H9 (cell line): ENCODE measurements at regions not wholly inside any gene's neighbourhood (a gene's known extent, or its start where the extent isn't known, plus 50 kb on each side); places are given as distances from the start of the nearest gene placed in this dataset.

ENCODE experiments used
- DNase-seq: peaks from one replicate; pipeline ENCODE4 v3.0.0-alpha.2; 2017
- H2AFZ ChIP-seq: one replicate; pipeline ENCODE4 v1.6.1; 2013; ENCODE audit warnings: mild to moderate bottlenecking, low read length, control low read depth, moderate library complexity
- H2AK5ac ChIP-seq: 2 replicates; pipeline ENCODE4 v1.6.1; 2013; ENCODE audit warnings: low read length, control low read depth, mixed read lengths; ENCODE audit not compliant: insufficient read length
- H2BK120ac ChIP-seq: one replicate; pipeline ENCODE4 v1.6.1; 2013; ENCODE audit warnings: low read depth, mild to moderate bottlenecking, low read length, control low read depth, inconsistent platforms; ENCODE audit not compliant: poor library complexity, severe bottlenecking
- H2BK12ac ChIP-seq: 2 replicates; pipeline ENCODE4 v1.6.1; 2013; ENCODE audit warnings: low read length, control low read depth, mixed read lengths, low read depth; ENCODE audit not compliant: insufficient read length
- H2BK15ac ChIP-seq: 2 replicates; pipeline ENCODE4 v1.6.1; 2013; ENCODE audit warnings: low read depth, low read length, control low read depth
- H2BK20ac ChIP-seq: one replicate; pipeline ENCODE4 v1.6.1; 2013; ENCODE audit warnings: low read depth, mild to moderate bottlenecking, low read length, control low read depth, inconsistent platforms; ENCODE audit not compliant: poor library complexity, severe bottlenecking
- H2BK5ac ChIP-seq: 2 replicates; pipeline ENCODE4 v1.6.1; 2013; ENCODE audit warnings: low read length, control low read depth, mixed read lengths; ENCODE audit not compliant: insufficient read length
- H3K14ac ChIP-seq: 2 replicates; pipeline ENCODE4 v1.6.1; 2013; ENCODE audit warnings: low read length, control low read depth; ENCODE audit not compliant: insufficient read depth
- H3K18ac ChIP-seq: 2 replicates; pipeline ENCODE4 v1.6.1; 2013; ENCODE audit warnings: low read depth, mild to moderate bottlenecking, mixed read lengths, low read length, control low read depth; ENCODE audit not compliant: insufficient read length
- H3K23ac ChIP-seq: 2 replicates; pipeline ENCODE4 v1.6.1; 2013; ENCODE audit warnings: low read length, control low read depth, mixed read lengths, low read depth; ENCODE audit not compliant: insufficient read length
- H3K23me2 ChIP-seq: 2 replicates; pipeline ENCODE4 v1.6.1; 2013; ENCODE audit warnings: low read depth, mild to moderate bottlenecking, mixed read lengths, low read length, control low read depth; ENCODE audit not compliant: insufficient read length, poor library complexity, severe bottlenecking
- H3K27ac ChIP-seq: 2 replicates; pipeline ENCODE4 v1.5.1; 2013; ENCODE audit warnings: low read length, control low read depth, mixed read lengths, low read depth; ENCODE audit not compliant: insufficient read length
- H3K27me3 ChIP-seq: 2 replicates; pipeline ENCODE4 v1.6.1; 2013; ENCODE audit warnings: low read length, control low read depth, inconsistent platforms; ENCODE audit not compliant: insufficient read depth
- H3K4ac ChIP-seq: 2 replicates; pipeline ENCODE4 v1.6.1; 2013; ENCODE audit warnings: low read depth, mild to moderate bottlenecking, control low read depth, inconsistent platforms, low read length, moderate library complexity
- H3K4me1 ChIP-seq: 2 replicates; pipeline ENCODE4 v1.6.1; 2013; ENCODE audit warnings: low read length, control low read depth, inconsistent platforms; ENCODE audit not compliant: insufficient read depth
- H3K4me2 ChIP-seq: 2 replicates; pipeline ENCODE4 v1.6.1; 2013; ENCODE audit warnings: low read length, control low read depth, mixed read lengths; ENCODE audit not compliant: insufficient read length, insufficient read depth
- H3K56ac ChIP-seq: 2 replicates; pipeline ENCODE4 v1.6.1; 2013; ENCODE audit warnings: low read depth, mild to moderate bottlenecking, mixed read lengths, low read length, control low read depth; ENCODE audit not compliant: insufficient read length
- H3K79me1 ChIP-seq: 2 replicates; pipeline ENCODE4 v1.6.1; 2013; ENCODE audit warnings: low read depth, mild to moderate bottlenecking, moderate library complexity, low read length, control low read depth, inconsistent platforms; ENCODE audit not compliant: insufficient read depth, poor library complexity, severe bottlenecking
- H3K79me2 ChIP-seq: 2 replicates; pipeline ENCODE4 v1.6.1; 2013; ENCODE audit warnings: low read length, control low read depth, inconsistent platforms; ENCODE audit not compliant: insufficient read depth
- H3K9ac ChIP-seq: 2 replicates; pipeline ENCODE4 v1.6.1; 2013; ENCODE audit warnings: low read length, control low read depth, mixed read lengths; ENCODE audit not compliant: insufficient read length; ENCODE audit errors: extremely low read depth
- H3K9me3 ChIP-seq: one replicate; pipeline ENCODE4 v1.6.1; 2013; ENCODE audit warnings: low read depth, low read length, inconsistent platforms; ENCODE audit not compliant: control insufficient read depth
- H3T11ph ChIP-seq: one replicate; pipeline ENCODE4 v1.6.1; 2013; ENCODE audit warnings: mild to moderate bottlenecking, low read length, control low read depth, inconsistent platforms
- H4K20me1 ChIP-seq: one replicate; pipeline ENCODE4 v1.6.1; 2013; ENCODE audit not compliant: control insufficient read depth, insufficient read length, insufficient read depth
- H4K5ac ChIP-seq: 2 replicates; pipeline ENCODE4 v1.6.1; 2013; ENCODE audit warnings: low read depth, mild to moderate bottlenecking, mixed read lengths, low read length, control low read depth; ENCODE audit not compliant: insufficient read length
- H4K8ac ChIP-seq: replicated peaks from 2 replicates; pipeline ENCODE4 v1.6.1; 2013; ENCODE audit warnings: low read length, control low read depth, mixed read lengths, low read depth; ENCODE audit not compliant: insufficient read length
- H4K91ac ChIP-seq: 2 replicates; pipeline ENCODE4 v1.6.1; 2013; ENCODE audit warnings: low read depth, mild to moderate bottlenecking, moderate library complexity, mixed read lengths, low read length, control low read depth; ENCODE audit not compliant: insufficient read length
- H3K27ac Mint-ChIP-seq, 3 experiments: 2 replicates in 2 of 3; 3 replicates in 1 of 3; pipeline ENCODE4 v1.8.0; 2020 to 2021; ENCODE audit warnings: mixed read lengths in 3 of 3, mild to moderate bottlenecking in 1 of 3, moderate library complexity in 1 of 3
- H3K27me3 Mint-ChIP-seq: 2 replicates; pipeline ENCODE4 v1.8.0; 2021; ENCODE audit warnings: low read depth, mild to moderate bottlenecking, moderate library complexity, mixed read lengths
- H3K36me3 Mint-ChIP-seq, 3 experiments: 2 replicates in 2 of 3; 3 replicates in 1 of 3; pipeline ENCODE4 v1.8.0; 2020 to 2021; ENCODE audit warnings: low read depth in 3 of 3, mixed read lengths in 3 of 3; ENCODE audit not compliant: insufficient read depth in 1 of 3
- H3K4me1 Mint-ChIP-seq, 2 experiments: 2 replicates each; pipeline ENCODE4 v1.8.0; 2020; ENCODE audit warnings: mixed read lengths in 2 of 2
- H3K4me3 Mint-ChIP-seq, 2 experiments: 2 replicates in 1 of 2; 3 replicates in 1 of 2; pipeline ENCODE4 v1.8.0; 2020 to 2021; ENCODE audit warnings: mild to moderate bottlenecking in 2 of 2, mixed read lengths in 2 of 2, moderate library complexity in 1 of 2
- H3K9me3 Mint-ChIP-seq, 2 experiments: 2 replicates in 1 of 2; 3 replicates in 1 of 2; pipeline ENCODE4 v1.8.0; 2020; ENCODE audit warnings: mild to moderate bottlenecking in 2 of 2, mixed read lengths in 2 of 2, moderate library complexity in 1 of 2
- CTCF ChIP-seq: fragments of 200-600 bp; sonication (generic); conservative IDR thresholded peaks from 3 replicates; pipeline ENCODE4 v1.8.0; 2021; ENCODE audit warnings: antibody characterized with exemption, mild to moderate bottlenecking
- WGBS: extraction: QIAGEN DNeasy Blood & Tissue Kit; methylation state at CpG from one replicate; pipeline ENCODE4 v1.1.7; 2013; ENCODE audit warnings: missing lambda C conversion rate, low lambda C conversion rate, mixed read lengths; ENCODE audit not compliant: insufficient read length; ENCODE audit errors: extremely low coverage; 5-methylcytosine and 5-hydroxymethylcytosine counted together

GRCh38 chr14:85883966-85884365, 354.0 kb downstream of the FLRT2 start:
- Histone ChIP-seq H3T11ph (no peak overlapping the region), H2AK5ac (no peak overlapping the region), H3K4ac (no peak overlapping the region), H3K79me2 (no peaks in the 10 kb centered on the region), H2AFZ (no peak overlapping the region), H3K9me3 (no peaks in the 10 kb centered on the region), H3K4me2 (no peak overlapping the region), H4K8ac (no peak overlapping the region), H2BK120ac (no peak overlapping the region), H4K20me1 (no peaks in the 10 kb centered on the region), H3K23ac (no peak overlapping the region), H2BK20ac (no peak overlapping the region), H3K56ac (no peak overlapping the region), H3K14ac (no peak overlapping the region), H3K79me1 (no peaks in the 10 kb centered on the region), H3K27ac (no peak overlapping the region), H2BK15ac (no peak overlapping the region), H2BK5ac (no peak overlapping the region), H2BK12ac (no peak overlapping the region), H3K18ac (no peak overlapping the region), H4K91ac (no peak overlapping the region), H4K5ac (no peak overlapping the region), H3K23me2 (peaks cover 2% of the 10 kb centered on the region), H3K27me3 (no peaks in the 10 kb centered on the region), H3K9ac (no peak overlapping the region), H3K4me1 (peaks cover 5% of the 10 kb centered on the region; the same call in 1 of the 2 replicates)
- no peaks in the 10 kb centered on the region for H3K27me3 Mint-ChIP-seq
- H3K4me1 Mint-ChIP-seq: peaks cover 5 to 8% of the 10 kb centered on the region in 2 experiments
- DNase-seq: no peak
- no peak for TF ChIP-seq CTCF
- H3K27ac Mint-ChIP-seq: no peak overlapping the region
- WGBS: no CpG with 5 or more reads among the region's 4 CpGs
- H3K4me3 Mint-ChIP-seq: no peak overlapping the region
- no peaks in the 10 kb centered on the region for H3K9me3 Mint-ChIP-seq
- H3K36me3 Mint-ChIP-seq: no peaks in the 10 kb centered on the region
